Activated CD8-positive, alpha-beta memory T cell treated with anti-CD3 and anti-CD28 coated beads, Interleukin-2, amount 10 ng/mL, durations not matched to agents 7 days and 5 days (primary cell): ENCODE measurements at regions not wholly inside any gene's neighbourhood (a gene's known extent, or its start where the extent isn't known, plus 50 kb on each side); places are given as distances from the start of the nearest gene placed in this dataset.

Experiments used
- ATAC-seq: fragments of 150-1000 bp; cut with Tn5 transposase; one replicate; pipeline ENCODE4 v1.10.0; 2021; ENCODE audit warnings: moderate library complexity
- CTCF ChIA-PET: fragments of 350-600 bp; sonication (Branson Sonifier 250); formaldehyde crosslinking; loops from one replicate; lab custom pipeline; 2021; ENCODE audit warnings: antibody characterized with exemption; lab: Charles Lee
- DNase-seq: peaks from one replicate; pipeline ENCODE4 v3.0.0-alpha.2; 2020
- H3K27ac Mint-ChIP-seq: one replicate; pipeline ENCODE4 v1.8.0; 2021; ENCODE audit warnings: mild to moderate bottlenecking, mixed read lengths
- H3K27me3 Mint-ChIP-seq: one replicate; pipeline ENCODE4 v1.8.0; 2021; ENCODE audit warnings: mixed read lengths
- H3K36me3 Mint-ChIP-seq: one replicate; pipeline ENCODE4 v1.8.0; 2021; ENCODE audit warnings: mild to moderate bottlenecking, mixed read lengths
- H3K4me1 Mint-ChIP-seq: one replicate; pipeline ENCODE4 v1.8.0; 2021; ENCODE audit warnings: mixed read lengths
- H3K4me3 Mint-ChIP-seq: one replicate; pipeline ENCODE4 v1.8.0; 2021; ENCODE audit warnings: mild to moderate bottlenecking, moderate library complexity, mixed read lengths
- H3K9me3 Mint-ChIP-seq: one replicate; pipeline ENCODE4 v1.8.0; 2022; ENCODE audit warnings: low read depth, mixed read lengths

DNA sequence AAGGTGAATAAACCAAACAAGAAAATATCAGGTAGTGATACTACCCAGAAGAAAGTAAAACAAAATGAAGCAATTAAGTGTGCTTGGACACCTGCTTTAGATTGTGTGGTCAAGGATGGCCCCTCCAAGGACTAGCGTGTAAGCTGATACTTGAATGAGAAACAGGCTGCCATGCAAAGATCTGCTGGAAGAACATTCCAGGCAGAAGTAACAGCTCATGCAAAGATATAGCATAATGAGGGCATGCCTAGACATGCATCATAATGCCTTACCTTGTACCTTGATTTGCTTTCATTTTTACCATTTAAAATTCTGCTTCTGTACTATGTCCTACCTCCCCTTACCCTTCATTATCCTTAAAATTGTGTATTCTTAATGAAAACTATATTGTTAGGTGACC, 74.8 kb upstream of the HDAC9 start:
- Mint-ChIP-seq H3K4me1 (peaks cover 1% of the 10 kb centered on the region), H3K36me3 (no peaks in the 10 kb centered on the region), H3K4me3 (no peak overlapping the region), H3K27me3 (no peaks in the 10 kb centered on the region), H3K9me3 (no peaks in the 10 kb centered on the region), H3K27ac (no peak overlapping the region)
- no peak for ATAC-seq
- CTCF ChIA-PET: no interaction called here
- DNase-seq: no peak

DNA sequence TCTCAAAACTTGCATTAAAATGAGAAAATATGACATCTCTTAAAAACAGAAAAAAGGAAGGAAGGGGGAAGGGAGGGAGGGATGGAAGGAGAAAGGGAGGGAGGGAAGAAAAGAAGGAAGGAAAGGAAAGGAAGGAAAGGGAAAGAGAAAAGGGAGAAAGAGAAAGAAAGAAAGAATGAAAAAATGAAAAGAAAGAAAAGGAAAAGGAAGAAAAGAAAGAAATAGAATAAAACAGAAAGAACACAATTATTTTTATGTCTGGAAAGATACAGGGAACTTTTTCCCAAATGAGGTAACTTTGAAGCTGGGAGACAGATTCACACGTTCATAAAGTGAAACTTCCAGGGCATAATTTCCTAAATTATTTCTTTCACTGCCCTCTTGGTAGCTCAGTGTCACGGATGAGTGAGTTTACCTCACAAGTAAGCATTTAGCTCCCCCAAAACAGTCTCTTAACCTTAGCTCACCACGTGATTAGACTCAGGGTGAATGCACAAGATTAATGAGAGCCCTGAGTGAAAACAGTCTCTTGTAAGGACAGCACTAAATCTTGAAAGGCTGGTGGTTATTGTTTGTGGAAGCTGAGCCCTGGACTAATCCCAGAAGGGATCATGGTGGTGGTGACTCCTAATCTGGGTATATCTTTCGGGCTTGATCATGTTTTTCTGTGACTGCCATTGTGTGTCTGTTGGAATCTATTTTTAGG, 74.1 kb upstream of the HDAC9 start:
- ATAC-seq (no peak), DNase-seq (no peak)
- H3K27ac Mint-ChIP-seq: no peak overlapping the region
- no peaks in the 10 kb centered on the region for H3K36me3 Mint-ChIP-seq
- H3K4me3 Mint-ChIP-seq: no peak overlapping the region
- no peaks in the 10 kb centered on the region for H3K27me3 Mint-ChIP-seq
- CTCF ChIA-PET: no interaction called here
- H3K9me3 Mint-ChIP-seq: no peaks in the 10 kb centered on the region
- peaks cover 1% of the 10 kb centered on the region for H3K4me1 Mint-ChIP-seq

- no peak for DNase-seq
- no peaks in the 10 kb centered on the region for H3K27me3 Mint-ChIP-seq
- ATAC-seq: no peak
- no peaks in the 10 kb centered on the region for H3K9me3 Mint-ChIP-seq
- no peak overlapping the region for H3K4me3 Mint-ChIP-seq
- H3K27ac Mint-ChIP-seq: no peak overlapping the region
- CTCF ChIA-PET: no interaction called here
- H3K36me3 Mint-ChIP-seq: no peaks in the 10 kb centered on the region
- H3K4me1 Mint-ChIP-seq: peaks cover 1% of the 10 kb centered on the region
These were observed 70.3 kb upstream of the HDAC9 start for GRCh38 chr7:18425227-18425626.

DNA sequence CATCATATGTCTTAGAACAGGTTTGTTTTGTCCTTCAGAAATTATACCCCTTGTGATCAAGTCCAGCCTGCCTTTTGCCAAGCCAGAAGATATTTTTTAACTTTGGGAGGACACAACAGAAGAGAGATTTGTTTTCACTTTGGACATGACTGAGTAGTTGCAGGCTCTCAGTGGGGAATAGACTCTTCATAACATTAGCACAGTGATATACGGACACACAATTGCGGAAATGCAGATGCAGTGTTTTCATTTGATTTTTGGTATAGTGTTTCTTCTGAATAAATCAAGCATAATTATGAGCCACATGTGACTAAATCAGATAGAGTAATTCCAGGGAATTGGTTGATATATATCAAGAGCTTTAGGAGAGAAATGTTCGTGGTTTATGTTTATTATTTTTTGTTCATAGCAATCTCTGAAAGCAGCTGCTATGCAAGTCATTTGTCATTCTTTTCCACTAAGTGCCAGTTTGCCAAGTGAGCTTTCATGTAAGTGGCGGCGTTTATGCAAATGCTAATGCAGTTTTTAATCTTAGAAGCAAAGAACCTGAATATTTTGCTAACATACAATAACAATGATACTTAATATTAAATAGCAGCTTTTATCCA, 69.6 kb upstream of the HDAC9 start:
- H3K4me3 Mint-ChIP-seq: no peak overlapping the region
- no peaks in the 10 kb centered on the region for H3K9me3 Mint-ChIP-seq
- H3K4me1 Mint-ChIP-seq: no peaks in the 10 kb centered on the region
- no peaks in the 10 kb centered on the region for H3K36me3 Mint-ChIP-seq
- DNase-seq: no peak
- ATAC-seq: no peak
- H3K27ac Mint-ChIP-seq: no peak overlapping the region
- no peaks in the 10 kb centered on the region for H3K27me3 Mint-ChIP-seq
- CTCF ChIA-PET: no interaction called here

DNA sequence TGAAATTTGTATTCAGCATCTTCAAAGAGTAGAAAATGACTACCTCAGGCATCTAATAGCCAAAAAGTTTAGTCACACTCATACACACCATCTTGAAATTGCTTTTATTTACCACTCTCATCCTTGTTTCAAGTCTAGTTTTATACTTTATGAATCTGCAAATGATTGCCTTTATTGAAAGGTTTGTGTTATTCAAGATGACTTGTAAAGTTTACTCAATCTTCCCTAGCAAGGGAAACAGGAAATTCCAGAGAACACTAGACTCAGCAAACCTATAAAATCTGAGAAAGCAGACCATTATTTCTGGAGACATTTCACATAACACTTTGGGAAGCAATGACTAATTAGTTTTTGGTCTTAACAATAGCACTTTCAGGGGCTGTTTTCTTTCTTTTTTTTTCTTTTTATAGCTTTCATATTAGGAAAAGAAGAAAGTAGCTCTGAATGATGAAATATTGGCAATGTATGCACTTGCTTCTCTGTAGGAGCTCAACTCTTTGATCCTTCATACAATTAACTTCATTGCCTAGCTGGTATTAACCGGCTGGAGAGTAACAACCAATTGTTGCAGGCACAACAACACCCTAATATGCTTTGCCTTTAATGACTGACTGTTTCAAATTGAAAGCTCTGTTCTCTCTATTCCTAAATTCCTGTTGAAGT, 68.9 kb upstream of the HDAC9 start:
- DNase-seq (no peak), ATAC-seq (no peak)
- Mint-ChIP-seq H3K27ac (no peak overlapping the region), H3K36me3 (no peaks in the 10 kb centered on the region), H3K27me3 (no peaks in the 10 kb centered on the region), H3K4me3 (no peak overlapping the region), H3K9me3 (no peaks in the 10 kb centered on the region), H3K4me1 (no peaks in the 10 kb centered on the region)
- CTCF ChIA-PET: no interaction called here

DNA sequence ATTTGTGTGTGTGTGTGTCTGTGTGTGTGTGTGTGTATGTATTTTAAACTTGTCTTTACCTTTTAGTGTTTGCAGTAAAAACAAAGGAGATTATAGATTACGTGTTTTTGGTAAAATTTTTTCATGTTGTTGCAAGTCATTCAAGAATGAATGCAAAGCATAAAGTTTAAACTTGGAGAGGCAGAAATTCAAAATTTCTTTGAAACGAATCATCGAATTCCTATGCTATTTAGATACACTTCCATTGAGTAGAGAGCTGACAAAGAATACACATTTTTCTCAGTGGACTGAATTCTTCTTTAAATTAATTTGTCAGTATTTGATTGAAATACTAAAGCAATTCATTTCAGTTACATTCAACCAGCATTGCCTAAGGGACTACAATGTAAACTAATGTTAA, 66.0 kb upstream of the HDAC9 start:
- ATAC-seq (no peak), DNase-seq (no peak)
- Mint-ChIP-seq H3K27me3 (no peaks in the 10 kb centered on the region), H3K27ac (no peak overlapping the region), H3K9me3 (no peaks in the 10 kb centered on the region), H3K36me3 (no peaks in the 10 kb centered on the region), H3K4me1 (no peaks in the 10 kb centered on the region), H3K4me3 (no peak overlapping the region)
- CTCF ChIA-PET: no interaction called here

DNA sequence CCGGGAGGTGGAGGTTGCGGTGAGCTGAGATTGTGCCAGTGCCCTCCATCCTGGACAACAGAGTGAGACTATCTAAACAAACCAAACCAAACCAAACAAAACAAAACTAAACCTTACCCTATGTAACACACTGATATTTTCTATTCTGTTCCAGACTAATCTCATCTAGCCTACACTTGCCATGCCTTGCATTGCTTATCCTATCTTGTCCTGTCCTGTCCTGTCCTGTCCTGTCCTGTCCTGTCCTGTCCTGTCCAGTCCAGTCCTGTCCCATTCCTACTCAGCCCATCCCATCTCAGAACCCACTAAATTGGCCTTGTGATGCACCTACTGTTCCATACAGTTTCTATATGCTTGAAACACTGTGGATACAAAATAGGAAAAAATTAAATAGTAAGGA, 64.7 kb upstream of the HDAC9 start:
- Mint-ChIP-seq H3K9me3 (no peaks in the 10 kb centered on the region), H3K4me1 (no peaks in the 10 kb centered on the region), H3K4me3 (no peak overlapping the region), H3K27me3 (no peaks in the 10 kb centered on the region), H3K27ac (no peak overlapping the region), H3K36me3 (no peaks in the 10 kb centered on the region)
- no peak for ATAC-seq
- DNase-seq: no peak
- CTCF ChIA-PET: no interaction called here

GRCh38 chr7:18434171-18434570, 61.4 kb upstream of the HDAC9 start:
- DNase-seq (no peak), ATAC-seq (no peak)
- Mint-ChIP-seq H3K4me3 (no peak overlapping the region), H3K27ac (no peak overlapping the region), H3K4me1 (no peaks in the 10 kb centered on the region), H3K27me3 (no peaks in the 10 kb centered on the region), H3K36me3 (no peaks in the 10 kb centered on the region), H3K9me3 (no peaks in the 10 kb centered on the region)
- CTCF ChIA-PET: no interaction called here

- Mint-ChIP-seq H3K4me1 (peaks cover 2% of the 10 kb centered on the region), H3K4me3 (no peak overlapping the region), H3K9me3 (no peaks in the 10 kb centered on the region), H3K36me3 (no peaks in the 10 kb centered on the region), H3K27ac (no peak overlapping the region), H3K27me3 (no peaks in the 10 kb centered on the region)
- DNase-seq (no peak), ATAC-seq (no peak)
- CTCF ChIA-PET: interaction anchor here (0.6 kb wide), 1 partner anchor 1730 kb away, joined by 3 read pairs; no protein-coding TSS in a partner anchor
These were observed 58.4 kb upstream of the HDAC9 start for GRCh38 chr7:18437101-18437500.

DNA sequence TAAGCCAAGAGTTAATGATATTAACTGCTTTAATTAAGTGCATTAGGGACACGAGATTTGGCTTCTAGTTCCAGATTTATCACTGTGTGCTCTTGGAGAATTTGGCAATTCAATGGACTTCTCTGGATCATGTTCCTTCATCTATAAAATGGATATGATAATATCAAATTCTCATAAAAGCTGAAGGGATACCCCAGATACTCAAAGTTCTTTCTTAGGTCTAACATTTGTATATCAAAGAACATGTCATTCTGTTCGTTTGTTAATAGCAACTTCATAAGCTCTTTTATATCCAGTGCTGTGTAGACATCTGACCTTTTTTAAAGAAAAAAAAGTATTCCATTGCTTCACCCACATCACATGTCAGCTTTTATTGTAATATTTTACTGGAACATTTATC, 54.6 kb upstream of the HDAC9 start:
- ATAC-seq: no peak

DNA sequence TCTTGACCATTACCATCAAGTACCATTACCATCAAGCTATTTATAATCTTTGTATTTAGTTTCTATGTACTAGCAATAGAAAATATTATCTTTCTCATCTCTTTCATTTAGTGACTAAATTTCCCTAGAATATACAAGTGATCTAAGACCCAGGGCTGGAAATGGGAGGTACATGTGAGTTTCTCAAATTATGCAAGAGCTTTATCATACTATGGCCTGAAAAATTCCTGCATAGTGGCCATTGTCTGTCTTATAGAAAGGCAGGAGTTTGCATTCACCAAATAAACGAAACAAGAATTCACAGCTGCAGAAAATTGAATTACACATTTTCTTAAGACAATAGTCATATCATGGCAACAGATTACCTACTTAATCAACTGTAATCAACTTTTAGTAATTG, 50.7 kb upstream of the HDAC9 start:
- Mint-ChIP-seq H3K9me3 (no peaks in the 10 kb centered on the region), H3K36me3 (no peaks in the 10 kb centered on the region), H3K27me3 (no peaks in the 10 kb centered on the region), H3K4me1 (no peaks in the 10 kb centered on the region), H3K27ac (no peak overlapping the region), H3K4me3 (no peak overlapping the region)
- CTCF ChIA-PET: no interaction called here
- DNase-seq (no peak), ATAC-seq (no peak)

More for the DNA sequence above, 54.6 kb upstream of the HDAC9 start:
- Mint-ChIP-seq H3K9me3 (no peaks in the 10 kb centered on the region), H3K27me3 (no peaks in the 10 kb centered on the region), H3K27ac (no peak overlapping the region), H3K4me3 (no peak overlapping the region), H3K36me3 (no peaks in the 10 kb centered on the region), H3K4me1 (peaks cover 2% of the 10 kb centered on the region)
- CTCF ChIA-PET: interaction anchor here (0.5 kb wide), 1 partner anchor 1257 kb away, joined by 3 read pairs; no protein-coding TSS in a partner anchor
- no peak for DNase-seq

GRCh38 chr7:18445483-18445882, 50.1 kb upstream of the HDAC9 start:
- H3K27ac Mint-ChIP-seq: no peak overlapping the region
- ATAC-seq: no peak
- H3K9me3 Mint-ChIP-seq: no peaks in the 10 kb centered on the region
- H3K36me3 Mint-ChIP-seq: no peaks in the 10 kb centered on the region
- H3K4me3 Mint-ChIP-seq: no peak overlapping the region
- no peaks in the 10 kb centered on the region for H3K27me3 Mint-ChIP-seq
- CTCF ChIA-PET: no interaction called here
- no peaks in the 10 kb centered on the region for H3K4me1 Mint-ChIP-seq
- no peak for DNase-seq
